Activated naive CD8-positive, alpha-beta T cell (primary cell): ENCODE measurements at regions not wholly inside any gene's neighbourhood (a gene's known extent, or its start where the extent isn't known, plus 50 kb on each side); places are given as distances from the start of the nearest gene placed in this dataset.
"Not testable (repeated sequence)": the region's sequence is repeated elsewhere in the genome, so short reads cannot be mapped to it uniquely, and the experiment has no call there.

ENCODE experiments used
- H3K27ac Mint-ChIP-seq: one replicate; pipeline ENCODE4 v1.8.0; 2021; ENCODE audit warnings: mixed read lengths
- H3K27me3 Mint-ChIP-seq: one replicate; pipeline ENCODE4 v1.8.0; 2021; ENCODE audit warnings: mixed read lengths
- H3K36me3 Mint-ChIP-seq: one replicate; pipeline ENCODE4 v1.8.0; 2021; ENCODE audit warnings: mixed read lengths
- H3K4me1 Mint-ChIP-seq: one replicate; pipeline ENCODE4 v1.8.0; 2021; ENCODE audit warnings: low read depth, mixed read lengths
- H3K4me3 Mint-ChIP-seq: one replicate; pipeline ENCODE4 v1.8.0; 2021; ENCODE audit warnings: mild to moderate bottlenecking, mixed read lengths
- H3K9me3 Mint-ChIP-seq: one replicate; pipeline ENCODE4 v1.8.0; 2021; ENCODE audit warnings: low read depth, mixed read lengths

GRCh38 chr5:4033546-4033945 is 437.9 kb downstream of the IRX1 start:
- not testable (repeated sequence) for H3K36me3 Mint-ChIP-seq, H3K4me3 Mint-ChIP-seq, H3K27me3 Mint-ChIP-seq, H3K4me1 Mint-ChIP-seq, H3K9me3 Mint-ChIP-seq, H3K27ac Mint-ChIP-seq

GRCh38 chr5:4036861-4037260 is 441.2 kb downstream of the IRX1 start:
- Mint-ChIP-seq H3K4me3 (no peak overlapping the region), H3K27me3 (no peaks in the 10 kb centered on the region), H3K4me1 (peaks cover 2% of the 10 kb centered on the region), H3K27ac (no peak overlapping the region), H3K9me3 (no peaks in the 10 kb centered on the region), H3K36me3 (no peaks in the 10 kb centered on the region)

- H3K27ac Mint-ChIP-seq: no peak overlapping the region
- H3K4me3 Mint-ChIP-seq: no peak overlapping the region
- H3K36me3 Mint-ChIP-seq: no peaks in the 10 kb centered on the region
- no peaks in the 10 kb centered on the region for H3K9me3 Mint-ChIP-seq
- peaks cover 8% of the 10 kb centered on the region for H3K4me1 Mint-ChIP-seq
- no peaks in the 10 kb centered on the region for H3K27me3 Mint-ChIP-seq
These were observed 443.4 kb downstream of the IRX1 start for GRCh38 chr5:4038994-4039393.

- Mint-ChIP-seq H3K27ac (peak overlapping the region; percentile 82), H3K4me3 (no peak overlapping the region), H3K27me3 (no peaks in the 10 kb centered on the region), H3K9me3 (no peaks in the 10 kb centered on the region), H3K36me3 (no peaks in the 10 kb centered on the region), H3K4me1 (peaks cover 6% of the 10 kb centered on the region)
These were observed 446.7 kb downstream of the IRX1 start for GRCh38 chr5:4042311-4042710.

- H3K27ac Mint-ChIP-seq: no peak overlapping the region
- no peaks in the 10 kb centered on the region for H3K36me3 Mint-ChIP-seq
- H3K9me3 Mint-ChIP-seq: no peaks in the 10 kb centered on the region
- H3K4me1 Mint-ChIP-seq: peaks cover 6% of the 10 kb centered on the region
- H3K4me3 Mint-ChIP-seq: no peak overlapping the region
- no peaks in the 10 kb centered on the region for H3K27me3 Mint-ChIP-seq
These were observed 447.5 kb downstream of the IRX1 start for GRCh38 chr5:4043135-4043534.

- Mint-ChIP-seq H3K4me3 (no peak overlapping the region), H3K27ac (no peak overlapping the region), H3K9me3 (no peaks in the 10 kb centered on the region), H3K36me3 (no peaks in the 10 kb centered on the region), H3K27me3 (no peaks in the 10 kb centered on the region), H3K4me1 (peaks cover 6% of the 10 kb centered on the region)
These were observed 449.2 kb downstream of the IRX1 start for GRCh38 chr5:4044881-4045280.

- Mint-ChIP-seq H3K4me1 (no peaks in the 10 kb centered on the region), H3K27me3 (no peaks in the 10 kb centered on the region), H3K4me3 (no peak overlapping the region), H3K27ac (no peak overlapping the region), H3K9me3 (no peaks in the 10 kb centered on the region), H3K36me3 (no peaks in the 10 kb centered on the region)
These were observed 452.8 kb downstream of the IRX1 start for GRCh38 chr5:4048398-4048797.

GRCh38 chr5:4050203-4050602 is 454.6 kb downstream of the IRX1 start:
- Mint-ChIP-seq H3K36me3 (no peaks in the 10 kb centered on the region), H3K9me3 (no peaks in the 10 kb centered on the region), H3K27ac (no peak overlapping the region), H3K4me1 (no peaks in the 10 kb centered on the region), H3K4me3 (no peak overlapping the region), H3K27me3 (no peaks in the 10 kb centered on the region)

- no peaks in the 10 kb centered on the region for H3K4me1 Mint-ChIP-seq
- H3K4me3 Mint-ChIP-seq: no peak overlapping the region
- no peaks in the 10 kb centered on the region for H3K27me3 Mint-ChIP-seq
- H3K36me3 Mint-ChIP-seq: no peaks in the 10 kb centered on the region
- peaks cover 8% of the 10 kb centered on the region for H3K9me3 Mint-ChIP-seq
- no peak overlapping the region for H3K27ac Mint-ChIP-seq
These were observed 457.5 kb downstream of the IRX1 start for GRCh38 chr5:4053136-4053535.

GRCh38 chr5:4054092-4054491 is 458.5 kb downstream of the IRX1 start:
- Mint-ChIP-seq H3K27me3 (no peaks in the 10 kb centered on the region), H3K4me1 (no peaks in the 10 kb centered on the region), H3K9me3 (peaks cover 8% of the 10 kb centered on the region), H3K27ac (no peak overlapping the region), H3K36me3 (no peaks in the 10 kb centered on the region), H3K4me3 (no peak overlapping the region)

GRCh38 chr5:4058899-4059298 is 463.3 kb downstream of the IRX1 start:
- Mint-ChIP-seq H3K27me3 (no peaks in the 10 kb centered on the region), H3K9me3 (peaks cover 8% of the 10 kb centered on the region), H3K27ac (no peak overlapping the region), H3K36me3 (no peaks in the 10 kb centered on the region), H3K4me1 (no peaks in the 10 kb centered on the region), H3K4me3 (no peak overlapping the region)

GRCh38 chr5:4065472-4066320 is 470.1 kb downstream of the IRX1 start:
- Mint-ChIP-seq H3K4me3 (no peak overlapping the region), H3K27me3 (no peaks in the 10 kb centered on the region), H3K36me3 (no peaks in the 10 kb centered on the region)

GRCh38 chr5:4068171-4068570 is 472.5 kb downstream of the IRX1 start:
- Mint-ChIP-seq H3K4me3 (no peak overlapping the region), H3K4me1 (no peaks in the 10 kb centered on the region), H3K27me3 (no peaks in the 10 kb centered on the region), H3K36me3 (no peaks in the 10 kb centered on the region), H3K27ac (no peak overlapping the region), H3K9me3 (no peaks in the 10 kb centered on the region)

More at GRCh38 chr5:4065472-4066320, 470.1 kb downstream of the IRX1 start:
- no peak overlapping the region for H3K27ac Mint-ChIP-seq
- no peaks in the 10 kb centered on the region for H3K4me1 Mint-ChIP-seq
- no peaks in the 10 kb centered on the region for H3K9me3 Mint-ChIP-seq

- Mint-ChIP-seq H3K4me3 (no peak overlapping the region), H3K4me1 (no peaks in the 10 kb centered on the region), H3K36me3 (no peaks in the 10 kb centered on the region), H3K27ac (no peak overlapping the region), H3K27me3 (no peaks in the 10 kb centered on the region), H3K9me3 (peaks cover 3% of the 10 kb centered on the region)
These were observed 482.9 kb downstream of the IRX1 start for GRCh38 chr5:4078544-4078943.

- no peak overlapping the region for H3K27ac Mint-ChIP-seq
- no peaks in the 10 kb centered on the region for H3K27me3 Mint-ChIP-seq
- H3K4me3 Mint-ChIP-seq: no peak overlapping the region
- no peaks in the 10 kb centered on the region for H3K36me3 Mint-ChIP-seq
- H3K9me3 Mint-ChIP-seq: peaks cover 3% of the 10 kb centered on the region
- H3K4me1 Mint-ChIP-seq: no peaks in the 10 kb centered on the region
These were observed 484.2 kb downstream of the IRX1 start for GRCh38 chr5:4079831-4080230.

GRCh38 chr5:4080370-4080769 is 484.7 kb downstream of the IRX1 start:
- no peak overlapping the region for H3K27ac Mint-ChIP-seq
- no peaks in the 10 kb centered on the region for H3K4me1 Mint-ChIP-seq
- H3K27me3 Mint-ChIP-seq: no peaks in the 10 kb centered on the region
- H3K9me3 Mint-ChIP-seq: peaks cover 1% of the 10 kb centered on the region
- no peak overlapping the region for H3K4me3 Mint-ChIP-seq
- H3K36me3 Mint-ChIP-seq: no peaks in the 10 kb centered on the region
